ENCODE measurements at regions not wholly inside any gene's neighbourhood (a gene's known extent, or its start where the extent isn't known, plus 50 kb on each side); places are given as distances from the start of the nearest gene placed in this dataset.

GRCh38 chr4:111435986-111436744 is 709.1 kb upstream of the FAM241A start:
- no peak for TF ChIP-seq POLR2A (IDR thresholded peaks at IDR 0.05)
- no peak for TF ChIP-seq CTCF (IDR thresholded peaks at IDR 0.05)
- TF ChIP-seq POLR2AphosphoS5 (IDR thresholded peaks at IDR 0.05) = no peak
